ENCODE measurements at regions not wholly inside any gene's neighbourhood (a gene's known extent, or its start where the extent isn't known, plus 50 kb on each side); places are given as distances from the start of the nearest gene placed in this dataset.

DNA sequence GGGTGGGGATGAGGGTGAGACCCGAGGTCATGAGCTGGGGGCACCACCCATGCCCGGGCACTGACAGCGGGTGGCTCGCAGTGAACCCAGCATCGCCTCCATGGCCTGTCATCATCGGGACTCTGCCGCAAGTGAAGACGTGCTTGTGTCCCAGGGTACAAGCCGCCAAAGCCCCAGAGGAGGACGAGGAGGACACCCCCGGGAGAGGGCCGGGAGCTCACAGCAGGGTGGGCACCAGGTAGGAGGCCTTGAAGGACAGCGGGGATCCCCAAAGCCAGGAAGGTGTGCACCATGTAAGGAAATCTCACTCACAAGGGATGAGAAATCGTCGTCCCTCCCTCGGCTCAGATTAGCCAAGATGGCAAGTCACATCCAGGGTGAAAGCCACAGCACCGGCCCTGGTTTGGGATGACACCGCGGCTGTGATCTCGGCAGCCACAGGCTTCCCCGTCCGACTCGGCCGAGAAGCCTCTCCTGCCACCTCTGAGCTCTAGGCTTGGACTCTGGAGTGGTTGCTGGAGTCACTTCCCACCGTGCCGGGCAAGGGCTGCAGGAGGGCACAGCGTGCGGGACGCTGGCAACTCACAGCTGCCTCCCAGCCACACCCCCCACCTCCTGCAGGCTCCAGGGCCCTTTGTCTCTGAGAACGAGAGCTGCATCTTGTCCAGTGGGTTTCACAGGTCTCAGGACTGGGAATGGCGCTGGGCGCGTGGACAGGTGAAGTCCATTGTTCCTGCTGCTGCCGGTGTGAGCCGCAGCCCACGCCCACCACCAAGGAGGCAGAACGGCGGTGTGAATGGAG lies 81.6 kb upstream of the CTDP1 start:
- no peaks in the 10 kb centered on the region for H3K36me3 ChIP-seq (replicated peaks; ENCODE audit: insufficient read depth, low read depth)
- peaks cover 6% of the 10 kb centered on the region for H3K4me1 ChIP-seq (ENCODE audit: insufficient read depth)
- H3K9me2 ChIP-seq (replicated peaks; ENCODE audit: insufficient read depth): no peaks in the 10 kb centered on the region
- no peaks in the 10 kb centered on the region for H4K20me1 ChIP-seq (ENCODE audit: insufficient read depth, poor library complexity, severe bottlenecking)
- no peak for DNase-seq (ENCODE audit: low spot score)
- no peaks in the 10 kb centered on the region for H3K9me3 ChIP-seq (ENCODE audit: low read depth)
- 92% methylated on average over 38 of the region's 38 CpGs for WGBS (ENCODE audit: low lambda C conversion rate, missing lambda C conversion rate)
- peaks cover 9% of the 10 kb centered on the region for H3K27me3 ChIP-seq
- no peaks in the 10 kb centered on the region for H3K79me2 ChIP-seq
- H3K27ac ChIP-seq: no peak overlapping the region
- no peak overlapping the region for H3K4me2 ChIP-seq
- TF ChIP-seq EZH2phosphoT487 (IDR thresholded peaks at IDR 0.05; ENCODE audit: low read depth, severe bottlenecking, unreplicated experiment): no peak
- TF ChIP-seq, protein P1, sequence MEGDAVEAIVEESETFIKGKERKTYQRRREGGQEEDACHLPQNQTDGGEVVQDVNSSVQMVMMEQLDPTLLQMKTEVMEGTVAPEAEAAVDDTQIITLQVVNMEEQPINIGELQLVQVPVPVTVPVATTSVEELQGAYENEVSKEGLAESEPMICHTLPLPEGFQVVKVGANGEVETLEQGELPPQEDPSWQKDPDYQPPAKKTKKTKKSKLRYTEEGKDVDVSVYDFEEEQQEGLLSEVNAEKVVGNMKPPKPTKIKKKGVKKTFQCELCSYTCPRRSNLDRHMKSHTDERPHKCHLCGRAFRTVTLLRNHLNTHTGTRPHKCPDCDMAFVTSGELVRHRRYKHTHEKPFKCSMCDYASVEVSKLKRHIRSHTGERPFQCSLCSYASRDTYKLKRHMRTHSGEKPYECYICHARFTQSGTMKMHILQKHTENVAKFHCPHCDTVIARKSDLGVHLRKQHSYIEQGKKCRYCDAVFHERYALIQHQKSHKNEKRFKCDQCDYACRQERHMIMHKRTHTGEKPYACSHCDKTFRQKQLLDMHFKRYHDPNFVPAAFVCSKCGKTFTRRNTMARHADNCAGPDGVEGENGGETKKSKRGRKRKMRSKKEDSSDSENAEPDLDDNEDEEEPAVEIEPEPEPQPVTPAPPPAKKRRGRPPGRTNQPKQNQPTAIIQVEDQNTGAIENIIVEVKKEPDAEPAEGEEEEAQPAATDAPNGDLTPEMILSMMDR (IDR thresholded peaks at IDR 0.05; ENCODE audit: poor library complexity): no peak
- no peak for TF ChIP-seq EZH2 (IDR thresholded peaks at IDR 0.05; ENCODE audit: borderline replicate concordance)
- H2AFZ ChIP-seq: no peak overlapping the region
- no peak overlapping the region for H3K4me3 ChIP-seq

DNA sequence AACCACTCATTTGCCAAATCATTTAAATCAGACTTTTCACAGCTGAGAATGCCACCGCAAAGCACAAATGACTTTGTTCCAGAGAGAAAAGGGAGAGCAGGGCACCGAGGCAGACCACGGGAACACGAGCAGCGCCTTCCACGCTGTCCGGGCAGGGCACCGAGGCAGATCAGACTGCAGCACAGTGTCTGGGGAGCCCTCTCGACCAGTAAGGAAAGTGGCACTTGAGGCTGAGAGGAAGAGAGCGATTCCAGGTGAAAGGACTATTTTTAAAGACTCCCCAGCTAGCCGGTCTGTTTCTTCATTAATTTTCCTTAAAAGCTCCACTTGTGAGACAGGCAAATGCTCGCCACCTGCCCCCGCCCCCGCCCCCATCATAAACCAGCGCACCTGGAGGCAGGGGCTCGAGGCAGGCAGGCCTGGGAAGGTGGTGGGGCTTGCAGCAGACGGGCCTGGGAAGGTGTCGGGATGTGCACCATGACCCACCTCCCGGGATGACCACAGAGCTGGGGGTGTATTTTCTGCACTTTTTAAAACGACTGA lies 80.9 kb upstream of the CTDP1 start:
- no peak overlapping the region for H3K4me2 ChIP-seq

DNA sequence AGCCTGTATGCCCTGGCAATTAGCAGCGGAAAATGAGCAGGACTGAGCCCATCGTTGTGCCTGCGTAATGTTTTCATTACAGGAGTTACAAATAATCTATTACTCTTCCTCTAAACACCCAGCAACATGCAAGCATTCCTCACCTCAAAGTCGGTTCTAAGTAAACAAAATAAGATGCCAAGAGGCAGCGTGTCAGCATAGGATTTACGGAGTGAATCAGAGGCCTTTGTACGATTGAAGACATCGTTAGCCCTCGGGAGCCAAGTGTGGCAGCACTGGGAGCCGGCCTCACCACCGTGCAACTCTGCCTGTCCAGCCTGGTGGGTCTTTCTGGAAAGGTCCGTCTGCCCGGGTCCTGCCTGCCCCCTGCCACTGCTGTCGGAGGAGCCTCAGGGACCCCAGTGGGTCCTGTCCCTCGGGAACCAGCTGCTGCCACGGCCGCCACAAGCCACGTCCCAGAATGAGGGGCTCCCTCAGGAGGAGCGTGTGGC lies 80.1 kb upstream of the CTDP1 start:
- no peak overlapping the region for H3K4me3 ChIP-seq
- H3K27me3 ChIP-seq: peaks cover 9% of the 10 kb centered on the region
- no peaks in the 10 kb centered on the region for H4K20me1 ChIP-seq (ENCODE audit: insufficient read depth, poor library complexity, severe bottlenecking)
- peaks cover 6% of the 10 kb centered on the region for H3K4me1 ChIP-seq (ENCODE audit: insufficient read depth)
- H3K9me2 ChIP-seq (replicated peaks; ENCODE audit: insufficient read depth): no peaks in the 10 kb centered on the region
- H3K27ac ChIP-seq: no peak overlapping the region
- no peaks in the 10 kb centered on the region for H3K9me3 ChIP-seq (ENCODE audit: low read depth)
- H2AFZ ChIP-seq: no peak overlapping the region
- TF ChIP-seq EZH2 (IDR thresholded peaks at IDR 0.05; ENCODE audit: borderline replicate concordance) (no peak), EZH2phosphoT487 (IDR thresholded peaks at IDR 0.05; ENCODE audit: low read depth, severe bottlenecking, unreplicated experiment) (no peak)
- TF ChIP-seq, protein P1 (IDR thresholded peaks at IDR 0.05; ENCODE audit: poor library complexity): no peak
- no peaks in the 10 kb centered on the region for H3K36me3 ChIP-seq (replicated peaks; ENCODE audit: insufficient read depth, low read depth)
- H3K79me2 ChIP-seq: no peaks in the 10 kb centered on the region
- H3K4me2 ChIP-seq: no peak overlapping the region
- DNase-seq (ENCODE audit: low spot score): no peak
- WGBS (ENCODE audit: low lambda C conversion rate, missing lambda C conversion rate): 62% methylated on average over 19 of the region's 19 CpGs

More for the DNA sequence above, 80.9 kb upstream of the CTDP1 start:
- WGBS (ENCODE audit: low lambda C conversion rate, missing lambda C conversion rate): 86% methylated on average over 20 of the region's 20 CpGs
- no peaks in the 10 kb centered on the region for H3K36me3 ChIP-seq (replicated peaks; ENCODE audit: insufficient read depth, low read depth)
- TF ChIP-seq, protein P1 (IDR thresholded peaks at IDR 0.05; ENCODE audit: poor library complexity): no peak
- H3K79me2 ChIP-seq: no peaks in the 10 kb centered on the region
- no peaks in the 10 kb centered on the region for H3K9me3 ChIP-seq (ENCODE audit: low read depth)
- no peak overlapping the region for H3K27ac ChIP-seq
- H4K20me1 ChIP-seq (ENCODE audit: insufficient read depth, poor library complexity, severe bottlenecking): no peaks in the 10 kb centered on the region
- no peak overlapping the region for H2AFZ ChIP-seq
- peaks cover 9% of the 10 kb centered on the region for H3K27me3 ChIP-seq
- no peak for DNase-seq (ENCODE audit: low spot score)
- no peaks in the 10 kb centered on the region for H3K9me2 ChIP-seq (replicated peaks; ENCODE audit: insufficient read depth)
- peaks cover 6% of the 10 kb centered on the region for H3K4me1 ChIP-seq (ENCODE audit: insufficient read depth)
- H3K4me3 ChIP-seq: no peak overlapping the region
